Choroid plexus epithelial cell (primary cell): ENCODE measurements at regions not wholly inside any gene's neighbourhood (a gene's known extent, or its start where the extent isn't known, plus 50 kb on each side); places are given as distances from the start of the nearest gene placed in this dataset.

Source experiments
- DNase-seq: peaks from one replicate; pipeline ENCODE4 v3.0.0-alpha.2; 2010; ENCODE audit warnings: low read depth
- H3K4me3 ChIP-seq: 2 replicates; pipeline ENCODE4 v1.5.1; 2011; ENCODE audit warnings: low read depth, mild to moderate bottlenecking, control low read depth, low read length, moderate library complexity
- TF ChIP-seq, protein P1 (sequence below): conservative IDR thresholded peaks from 2 replicates; pipeline ENCODE4 v1.5.1; 2011; ENCODE audit warnings: low read depth, mild to moderate bottlenecking, control low read depth, inconsistent platforms, low read length, moderate library complexity

- TF ChIP-seq, protein P1, sequence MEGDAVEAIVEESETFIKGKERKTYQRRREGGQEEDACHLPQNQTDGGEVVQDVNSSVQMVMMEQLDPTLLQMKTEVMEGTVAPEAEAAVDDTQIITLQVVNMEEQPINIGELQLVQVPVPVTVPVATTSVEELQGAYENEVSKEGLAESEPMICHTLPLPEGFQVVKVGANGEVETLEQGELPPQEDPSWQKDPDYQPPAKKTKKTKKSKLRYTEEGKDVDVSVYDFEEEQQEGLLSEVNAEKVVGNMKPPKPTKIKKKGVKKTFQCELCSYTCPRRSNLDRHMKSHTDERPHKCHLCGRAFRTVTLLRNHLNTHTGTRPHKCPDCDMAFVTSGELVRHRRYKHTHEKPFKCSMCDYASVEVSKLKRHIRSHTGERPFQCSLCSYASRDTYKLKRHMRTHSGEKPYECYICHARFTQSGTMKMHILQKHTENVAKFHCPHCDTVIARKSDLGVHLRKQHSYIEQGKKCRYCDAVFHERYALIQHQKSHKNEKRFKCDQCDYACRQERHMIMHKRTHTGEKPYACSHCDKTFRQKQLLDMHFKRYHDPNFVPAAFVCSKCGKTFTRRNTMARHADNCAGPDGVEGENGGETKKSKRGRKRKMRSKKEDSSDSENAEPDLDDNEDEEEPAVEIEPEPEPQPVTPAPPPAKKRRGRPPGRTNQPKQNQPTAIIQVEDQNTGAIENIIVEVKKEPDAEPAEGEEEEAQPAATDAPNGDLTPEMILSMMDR = no peak
- no peak for DNase-seq
- H3K4me3 ChIP-seq = no peak overlapping the region
Measured at GRCh38 chr5:81893961-81894360, 77.9 kb upstream of the ATG10 start.

DNA sequence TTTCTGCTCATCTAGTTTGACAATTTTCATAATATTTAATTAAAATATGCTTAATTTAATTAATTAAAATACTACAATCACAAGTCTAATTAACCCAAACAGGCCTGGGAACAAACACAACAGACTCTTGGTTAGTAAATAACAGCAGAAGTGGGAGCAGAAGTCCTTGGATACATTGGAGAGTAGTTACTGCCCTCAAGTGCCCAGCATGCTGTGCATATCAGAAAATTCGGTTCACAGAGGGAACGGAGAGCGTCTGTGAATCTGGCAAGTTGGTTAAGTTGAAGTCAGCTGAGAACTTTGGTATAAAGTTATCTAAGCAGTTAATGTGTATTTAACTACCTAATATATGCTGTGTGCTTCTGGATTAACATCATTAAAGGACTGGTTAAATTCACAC, 87.0 kb upstream of the ATG10 start:
- DNase-seq = no peak
- no peak overlapping the region for H3K4me3 ChIP-seq
- TF ChIP-seq, protein P1 = no peak

- H3K4me3 ChIP-seq = no peak overlapping the region
- TF ChIP-seq, protein P1 = no peak
Measured at GRCh38 chr5:81883371-81883770, 88.5 kb upstream of the ATG10 start.

DNA sequence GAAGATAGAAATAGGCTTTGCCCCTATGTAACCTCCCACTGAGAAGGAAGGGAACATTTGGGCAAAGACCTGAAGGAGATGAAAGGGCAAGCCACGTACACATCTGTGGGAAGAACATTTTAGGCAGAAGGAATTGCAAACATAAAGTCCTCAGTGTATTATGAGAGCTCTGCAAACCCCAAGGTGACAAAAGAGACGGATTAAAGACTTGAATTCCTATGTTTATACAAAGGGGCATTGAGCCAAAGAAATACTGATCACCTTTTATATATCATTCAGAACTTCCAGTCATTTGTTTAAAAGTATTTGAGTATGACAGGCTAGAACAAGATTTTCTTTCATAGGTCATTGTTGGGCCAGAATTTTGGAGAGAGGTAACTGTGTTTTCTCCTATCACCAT, 90.2 kb upstream of the ATG10 start:
- TF ChIP-seq, protein P1 = no peak
- no peak for DNase-seq
- H3K4me3 ChIP-seq = no peak overlapping the region

More at GRCh38 chr5:81883371-81883770, 88.5 kb upstream of the ATG10 start:
- DNase-seq = no peak

GRCh38 chr5:81879936-81880335, 91.9 kb upstream of the ATG10 start:
- no peak overlapping the region for H3K4me3 ChIP-seq
- TF ChIP-seq, protein P1 = no peak
- no peak for DNase-seq

DNA sequence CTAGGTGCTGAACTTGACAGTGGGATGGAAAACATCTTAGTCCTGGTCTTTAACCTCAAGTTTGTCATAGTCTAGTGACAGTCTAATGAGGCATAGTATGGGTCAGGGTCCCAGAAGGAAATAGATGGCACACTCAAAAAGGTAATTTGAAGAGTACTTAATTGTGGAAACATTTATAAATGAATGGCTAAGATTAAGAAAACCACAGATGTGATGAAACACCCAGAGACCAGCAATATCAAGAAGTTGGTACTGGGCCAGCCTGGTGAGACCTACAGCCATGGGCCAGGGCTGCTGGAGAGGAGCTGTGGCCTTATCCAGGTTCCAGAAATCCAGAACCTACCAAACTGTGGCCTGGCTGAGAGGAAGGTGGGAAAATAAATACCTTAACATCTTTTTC, 93.5 kb upstream of the ATG10 start:
- DNase-seq = peak; percentile 25
- no peak overlapping the region for H3K4me3 ChIP-seq

DNA sequence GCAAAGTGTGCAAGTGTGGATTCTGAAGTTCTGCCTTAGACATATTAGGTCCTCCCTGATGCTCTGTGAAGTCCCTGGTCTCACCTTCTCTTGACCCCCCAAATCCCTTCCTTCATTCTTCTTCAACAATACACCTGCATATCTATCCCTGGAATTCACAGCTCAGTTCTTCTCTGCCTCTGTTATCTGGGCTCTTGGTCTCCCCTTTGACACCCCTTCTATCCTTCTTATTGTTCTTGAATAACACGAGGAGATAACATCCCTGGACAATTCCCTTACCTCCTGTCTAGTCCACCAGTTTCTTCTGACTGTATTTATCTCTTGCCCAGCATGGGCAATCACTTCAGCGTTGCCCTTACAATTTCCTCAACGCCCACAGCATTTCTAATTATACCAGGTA, 104.8 kb upstream of the ATG10 start:
- TF ChIP-seq, protein P1 = no peak
- DNase-seq = no peak

More for the DNA sequence above, 93.5 kb upstream of the ATG10 start:
- TF ChIP-seq, protein P1 = no peak

More for the DNA sequence above, 104.8 kb upstream of the ATG10 start:
- H3K4me3 ChIP-seq = no peak overlapping the region
